HK-2 (cell line): ENCODE measurements at regions not wholly inside any gene's neighbourhood (a gene's known extent, or its start where the extent isn't known, plus 50 kb on each side); places are given as distances from the start of the nearest gene placed in this dataset.
"Not testable (repeated sequence)": the region's sequence is repeated elsewhere in the genome, so short reads cannot be mapped to it uniquely, and the experiment has no call there.

Experiments
- DNase-seq: peaks from one replicate; pipeline ENCODE4 v3.0.0-alpha.2; 2018; ENCODE audit not compliant: unreplicated experiment

GRCh38 chr18:25563346-25563745, 211.4 kb upstream of the ZNF521 start:
- no peak for DNase-seq

DNA sequence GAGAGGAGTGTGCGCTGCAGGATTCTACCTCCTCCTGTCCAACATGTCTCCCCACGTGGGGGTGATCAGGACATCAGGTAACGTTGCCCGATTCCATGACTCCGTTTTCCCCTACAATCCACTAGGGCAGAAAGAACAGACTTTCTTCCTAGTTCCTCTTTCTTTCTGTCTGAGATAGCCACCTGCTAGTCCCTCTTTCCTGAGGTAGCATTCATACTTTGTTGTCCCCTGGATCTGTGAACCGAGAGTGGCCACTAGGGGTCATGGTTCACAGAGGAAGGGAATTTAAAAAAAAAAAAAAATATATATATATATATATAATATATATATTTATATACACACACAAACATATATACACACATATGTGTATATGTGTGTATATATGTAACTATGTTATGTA, 210.0 kb upstream of the ZNF521 start:
- no peak for DNase-seq

DNA sequence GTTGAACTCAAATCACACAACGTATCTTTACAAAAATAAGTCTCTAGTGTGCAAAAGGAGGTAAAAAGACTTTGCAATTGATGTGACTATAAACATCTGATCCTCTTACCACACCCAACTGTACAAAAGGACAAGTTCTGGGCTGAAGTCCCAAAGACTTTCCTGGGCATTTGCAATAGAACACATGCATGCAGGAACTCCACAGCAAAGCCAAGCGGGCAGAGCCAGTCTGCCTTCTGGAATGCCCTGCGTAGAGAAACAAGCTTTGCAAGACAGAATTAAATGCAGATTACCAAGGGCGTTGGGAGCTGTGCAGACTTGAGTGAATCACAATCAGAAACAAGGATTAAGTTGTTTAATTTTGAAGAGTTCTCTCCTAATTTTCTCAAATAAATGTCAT, 208.4 kb upstream of the ZNF521 start:
- no peak for DNase-seq

- DNase-seq, result no peak
Measured at GRCh38 chr18:25557011-25557410, 205.0 kb upstream of the ZNF521 start.

DNA sequence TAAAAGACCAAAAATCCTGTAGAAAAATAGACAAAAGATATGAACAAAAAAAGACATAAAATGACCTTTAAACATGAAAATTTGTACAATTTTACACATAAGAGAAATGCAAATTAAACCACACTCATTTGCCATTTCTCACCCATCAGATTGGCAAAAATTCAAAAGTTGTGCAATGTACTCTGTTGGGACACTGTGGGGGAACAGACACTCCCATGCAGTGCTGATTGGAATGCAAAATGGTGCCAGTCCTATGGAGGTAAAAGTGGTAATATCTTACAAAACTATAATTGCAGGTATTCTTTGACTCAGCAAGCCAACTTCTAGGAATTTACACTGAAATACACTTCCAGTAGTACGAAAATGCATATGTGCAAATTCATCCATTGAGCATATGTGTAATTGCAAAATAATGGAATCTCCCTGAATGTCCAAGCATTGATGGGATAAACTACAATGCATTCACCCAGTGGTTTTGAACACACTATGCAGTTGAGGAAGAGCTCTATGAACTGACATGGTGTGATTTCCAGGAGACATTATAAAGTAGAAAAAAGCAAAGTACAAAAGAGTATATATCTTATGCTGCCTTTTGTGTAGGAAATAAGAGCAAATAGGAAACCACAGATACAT, 201.8 kb upstream of the ZNF521 start:
- no peak for DNase-seq

- no peak for DNase-seq
Measured at GRCh38 chr18:25544546-25545287, 192.8 kb upstream of the ZNF521 start.

DNA sequence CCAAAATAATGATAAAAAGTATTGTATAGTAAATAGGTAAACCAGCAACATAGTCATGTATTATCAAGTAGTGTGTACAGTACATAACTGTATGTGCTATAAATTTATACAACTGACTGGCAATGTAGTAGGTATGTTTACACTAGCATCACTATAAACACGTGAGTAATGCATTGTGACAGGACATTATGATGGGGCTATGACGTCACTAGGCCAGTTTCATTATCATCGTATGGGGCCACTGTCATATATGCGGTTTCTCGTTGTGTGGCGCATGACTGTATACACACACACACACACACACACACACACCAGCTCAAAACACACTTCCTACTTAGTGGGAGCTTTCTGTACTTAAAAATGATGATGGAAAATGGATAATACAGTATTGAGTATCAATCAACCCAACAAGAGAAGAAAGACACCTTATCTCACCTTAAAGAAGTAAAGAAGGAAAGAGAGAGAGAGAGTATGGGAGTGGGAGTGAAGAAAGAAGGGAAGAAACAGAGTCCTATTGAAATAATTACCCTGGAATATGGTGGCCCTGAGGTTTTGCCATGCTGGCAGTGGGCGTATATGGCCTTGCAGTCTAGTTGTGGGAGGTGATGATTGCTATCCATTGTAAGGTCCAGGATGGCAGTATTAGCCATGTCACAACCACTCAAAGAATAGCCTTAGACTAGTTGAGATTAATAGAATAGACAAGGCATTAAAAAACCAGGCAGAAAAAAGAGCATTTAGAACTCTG, 186.4 kb upstream of the ZNF521 start:
- DNase-seq, result no peak

DNA sequence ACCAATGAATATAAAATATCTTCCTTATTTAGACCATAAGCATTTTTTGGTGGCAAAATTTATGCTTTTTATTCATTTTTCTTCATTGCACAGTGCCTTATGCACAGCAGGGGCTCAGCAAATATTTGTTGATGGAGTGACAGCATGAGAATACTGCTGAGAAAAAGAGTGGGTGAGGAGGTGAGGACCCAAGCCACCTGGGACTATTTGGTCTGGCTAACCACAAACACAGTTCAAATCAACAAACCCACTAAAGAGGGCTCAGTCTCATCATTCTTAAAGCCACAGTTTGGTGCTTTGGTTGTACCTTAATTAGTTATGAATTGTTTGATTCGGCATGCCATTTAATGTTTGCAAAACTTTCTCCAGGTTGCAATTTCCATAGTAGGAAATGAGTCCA, 183.5 kb upstream of the ZNF521 start:
- no peak for DNase-seq

GRCh38 chr18:25534401-25534800, 182.4 kb upstream of the ZNF521 start:
- no peak for DNase-seq

DNA sequence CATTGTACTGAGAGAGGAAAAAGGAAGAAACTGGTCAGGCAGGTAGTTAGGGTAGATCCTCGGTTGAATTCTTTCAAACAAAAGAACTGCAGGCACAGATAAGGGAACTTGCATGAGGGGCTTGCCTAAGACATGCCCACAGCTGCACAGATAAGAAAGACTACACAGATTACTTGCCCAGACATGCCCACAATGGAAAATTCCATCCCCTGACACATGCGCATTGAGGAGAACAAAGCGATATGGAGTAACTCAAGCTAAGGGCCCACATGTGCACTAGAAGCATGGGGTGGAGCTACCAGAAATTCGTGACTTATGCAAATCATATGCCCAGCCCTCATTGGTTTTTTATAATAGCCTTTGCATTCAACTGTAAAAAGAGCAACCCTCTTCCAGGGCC, 181.3 kb upstream of the ZNF521 start:
- DNase-seq, result no peak

- no peak for DNase-seq
Measured at GRCh38 chr18:25531207-25531606, 179.2 kb upstream of the ZNF521 start.

GRCh38 chr18:25525789-25526188, 173.8 kb upstream of the ZNF521 start:
- DNase-seq, result not testable (repeated sequence)

DNA sequence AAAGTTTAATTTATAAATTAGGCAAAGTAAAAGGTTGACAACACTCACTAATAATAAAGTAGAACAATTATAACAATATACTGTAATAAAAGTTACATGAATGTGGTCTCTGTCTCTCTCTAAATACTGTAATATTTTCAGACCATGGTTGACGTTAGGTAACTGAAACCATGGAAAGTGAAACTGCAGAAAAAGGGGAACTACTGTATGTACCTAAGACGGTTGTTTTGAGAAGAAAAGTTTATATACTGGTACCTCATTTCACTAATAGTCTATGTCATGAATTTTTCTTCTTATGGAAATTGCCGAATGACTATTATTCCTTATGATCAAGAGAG, 166.7 kb upstream of the ZNF521 start:
- DNase-seq, result no peak

DNA sequence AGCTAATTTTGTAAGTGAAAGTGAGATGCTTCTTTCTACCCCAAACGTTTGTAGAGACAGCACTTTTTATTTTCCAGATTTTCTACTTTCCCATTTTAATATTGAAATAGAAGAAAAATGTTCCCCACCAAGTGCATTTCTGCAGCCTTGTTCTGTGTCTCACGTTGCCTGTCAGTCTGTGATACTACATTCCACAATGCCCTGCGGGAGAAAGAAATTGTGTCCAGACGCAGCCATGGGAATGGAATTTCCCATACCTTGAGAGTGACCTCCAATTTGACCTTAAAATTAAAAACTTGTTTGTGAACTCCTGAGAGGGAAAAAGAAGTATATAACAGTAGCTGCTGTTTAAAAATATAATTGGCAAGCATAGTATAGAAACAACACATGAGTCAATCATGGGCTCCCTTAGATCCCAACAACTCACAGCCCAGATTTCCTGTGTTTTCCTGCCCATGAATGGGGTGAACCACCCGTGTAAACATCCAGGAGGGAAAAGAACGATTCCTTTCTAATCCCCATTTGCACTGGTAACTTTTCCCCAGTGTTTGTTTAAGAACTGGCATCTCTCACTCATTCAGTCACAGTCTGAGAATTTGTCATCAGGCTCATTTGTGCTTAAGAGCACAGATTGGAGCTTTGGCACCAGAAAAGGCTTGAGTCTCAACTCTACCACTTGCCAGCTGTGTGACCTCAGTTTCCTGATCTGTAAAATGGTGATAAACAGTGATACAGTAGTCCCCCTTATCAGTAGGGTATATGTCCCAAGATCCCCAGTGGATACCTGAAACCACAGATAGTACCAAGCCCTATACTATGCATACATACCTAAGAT, 166.1 kb upstream of the ZNF521 start:
- no peak for DNase-seq

DNA sequence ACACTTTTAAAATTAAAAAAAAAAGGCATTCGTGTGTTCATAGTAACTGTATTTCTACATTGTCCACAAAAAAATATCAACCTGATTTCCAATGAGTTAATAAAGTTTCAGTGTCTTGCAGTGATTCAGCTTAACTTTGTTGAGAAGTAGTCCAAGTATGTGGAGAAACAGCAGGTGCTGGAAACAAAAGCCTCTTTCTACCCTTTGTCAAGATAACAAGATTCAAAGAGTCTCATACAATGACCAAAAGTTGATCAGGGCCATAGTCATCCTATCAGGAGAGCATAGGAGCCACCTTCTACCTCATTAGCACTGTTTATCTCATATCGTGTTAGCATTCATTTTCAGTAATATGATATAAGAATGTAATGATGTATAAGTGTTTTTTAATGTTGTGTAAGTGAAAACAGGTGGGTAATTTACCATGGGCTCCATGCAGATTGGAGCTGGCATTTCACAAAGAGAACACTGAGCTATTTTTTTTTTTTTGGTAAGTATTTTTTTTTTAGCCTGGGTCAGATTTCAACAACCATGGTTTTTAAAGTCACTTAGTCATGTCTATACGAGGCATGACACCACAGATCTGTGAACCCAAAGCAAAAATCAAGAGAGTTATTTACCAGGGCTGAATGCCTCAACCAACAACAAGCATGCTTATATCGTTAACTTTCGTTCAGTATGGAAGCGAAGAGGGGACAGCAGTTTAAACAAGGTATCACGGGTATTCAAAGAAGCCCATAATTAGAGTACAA, 165.0 kb upstream of the ZNF521 start:
- DNase-seq, result no peak

- no peak for DNase-seq
Measured at GRCh38 chr18:25516121-25516520, 164.2 kb upstream of the ZNF521 start.

GRCh38 chr18:25510096-25510495, 158.1 kb upstream of the ZNF521 start:
- DNase-seq, result no peak

DNA sequence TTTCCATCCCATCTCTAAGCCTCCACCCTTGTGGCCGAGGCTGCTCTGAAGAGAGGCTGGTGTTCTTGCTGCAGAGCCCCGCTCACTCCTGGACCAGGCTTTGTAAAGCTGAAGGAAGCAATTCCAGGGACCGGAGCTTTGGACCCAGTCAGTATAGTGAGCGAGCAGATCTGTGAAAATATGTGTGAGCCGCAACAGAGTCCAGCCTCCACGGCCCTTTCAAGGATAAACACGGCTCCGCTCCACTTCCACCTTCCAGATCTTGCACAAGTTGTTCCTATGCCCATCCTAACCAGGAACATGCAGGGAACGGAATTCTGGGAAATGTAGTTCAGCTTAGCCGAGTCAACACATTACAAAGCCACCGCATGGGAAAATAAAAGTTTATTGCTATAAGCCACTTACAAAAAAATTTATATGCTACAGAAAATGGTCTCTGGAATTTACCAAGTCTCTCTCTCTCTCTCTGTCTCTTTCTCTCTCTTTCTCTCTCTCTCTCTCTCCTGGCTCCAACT, 151.7 kb upstream of the ZNF521 start:
- peak; percentile 3 for DNase-seq

DNA sequence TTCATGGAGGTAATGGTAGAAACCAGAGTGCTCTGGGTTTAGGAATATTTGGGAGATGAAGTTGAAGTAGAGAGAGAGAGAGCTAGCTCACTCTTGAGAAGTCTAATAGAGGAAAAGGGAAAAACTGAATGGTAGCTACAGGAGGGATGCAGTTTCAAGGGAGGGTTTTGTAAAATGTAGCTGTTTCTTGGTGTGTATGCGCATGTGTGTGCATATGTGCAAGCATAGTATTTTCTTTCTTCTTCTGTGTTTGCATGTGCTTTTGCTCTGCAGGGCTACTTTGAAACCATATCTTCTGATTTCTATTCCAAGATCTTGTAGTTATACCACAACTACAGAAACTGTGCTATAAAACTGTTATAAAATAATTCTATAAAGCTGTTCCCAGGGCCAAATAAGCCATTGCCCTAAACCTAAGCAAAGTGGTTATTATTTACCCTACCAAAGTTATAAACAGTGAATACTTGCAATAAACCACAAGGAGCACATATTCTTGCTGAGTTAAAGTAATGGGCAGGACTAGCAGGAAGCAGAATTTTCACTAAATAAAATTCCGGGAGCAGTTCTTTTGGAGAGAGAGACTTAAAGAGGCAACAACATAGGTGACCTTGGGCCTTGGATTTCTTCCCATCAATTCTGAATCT, 145.3 kb upstream of the ZNF521 start:
- no peak for DNase-seq

DNA sequence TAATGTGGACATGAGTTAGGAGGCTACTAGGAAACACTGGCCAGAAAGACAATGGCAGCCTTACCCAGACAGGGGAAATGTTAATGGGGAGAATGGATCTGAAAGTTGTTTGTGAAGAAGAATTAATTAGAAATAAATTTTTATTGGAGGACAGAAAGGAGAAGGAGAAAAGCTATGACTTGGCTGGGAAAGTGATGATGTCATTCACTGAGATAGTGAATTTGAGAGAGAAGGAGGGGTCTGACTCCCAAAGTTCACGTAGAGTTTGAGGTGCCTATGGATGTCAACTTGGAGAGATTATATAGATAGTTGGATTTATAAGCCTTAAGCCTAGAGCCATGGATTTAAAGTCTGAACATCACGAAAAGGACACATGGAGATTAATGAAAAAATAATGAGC, 144.6 kb upstream of the ZNF521 start:
- no peak for DNase-seq

- no peak for DNase-seq
Measured at GRCh38 chr18:25495606-25496005, 143.6 kb upstream of the ZNF521 start.
